DLD1 (cell line): ENCODE measurements at regions not wholly inside any gene's neighbourhood (a gene's known extent, or its start where the extent isn't known, plus 50 kb on each side); places are given as distances from the start of the nearest gene placed in this dataset.

ENCODE experiments used
- in situ Hi-C: cut with HindIII; loops from 2 replicates; pipeline ENCODE4 v1.10.0; 2017; ENCODE audit warnings: low sequenced_read_pairs

DNA sequence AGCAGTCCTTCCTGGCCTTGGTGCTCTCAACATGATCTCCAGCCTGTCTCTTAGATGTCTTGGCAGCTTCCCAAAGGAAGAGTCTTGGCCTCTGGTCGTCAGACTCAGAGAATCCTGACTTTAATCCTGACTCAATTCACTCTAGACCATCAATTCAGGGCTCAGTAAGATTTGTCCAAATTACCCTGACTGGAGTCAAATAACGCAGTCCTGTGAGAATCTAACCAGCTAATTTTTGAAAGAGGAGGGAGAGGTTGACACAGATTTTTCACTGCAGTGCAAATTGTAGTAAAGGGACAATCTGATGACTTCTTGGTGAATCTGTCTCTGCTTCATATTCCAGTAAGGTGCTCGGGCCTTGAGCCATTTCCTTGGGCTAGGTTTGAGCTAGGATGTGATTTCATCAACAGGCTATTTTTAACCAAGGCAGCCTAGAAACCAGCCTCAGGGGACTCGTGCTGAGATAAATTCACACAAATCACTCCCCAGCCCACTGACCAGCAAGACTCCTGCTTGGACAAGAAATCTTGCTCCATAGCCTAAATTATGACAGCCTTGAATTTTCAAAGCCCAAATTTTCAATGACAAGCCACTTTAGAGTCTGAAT is 257.4 kb downstream of the ENC1 start:
- in situ Hi-C loops: no loop called here

GRCh38 chr5:74382123-74382855 is 258.2 kb downstream of the ENC1 start:
- in situ Hi-C loops: no loop called here

DNA sequence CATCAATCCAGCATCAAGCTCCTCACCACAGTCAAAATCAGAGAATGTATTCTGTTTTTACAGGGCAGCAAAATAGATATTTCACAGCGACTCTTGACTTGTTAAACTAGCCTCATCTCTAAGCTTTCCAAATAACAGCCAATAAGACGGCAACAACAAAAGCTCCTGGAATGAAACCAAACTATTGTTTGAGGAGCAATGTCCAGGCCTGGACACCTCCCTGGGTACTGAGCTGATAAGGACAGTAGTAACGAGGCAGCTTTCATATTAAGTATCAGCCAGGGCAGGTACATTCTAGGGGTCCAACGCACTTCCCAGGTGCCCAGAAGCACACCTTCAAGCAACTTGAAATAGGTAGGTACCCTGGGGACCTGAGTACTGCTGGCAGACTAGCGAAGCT is 260.3 kb downstream of the ENC1 start:
- in situ Hi-C loops: no loop called here

GRCh38 chr5:74378464-74378863 is 262.1 kb downstream of the ENC1 start:
- in situ Hi-C loops: no loop called here

DNA sequence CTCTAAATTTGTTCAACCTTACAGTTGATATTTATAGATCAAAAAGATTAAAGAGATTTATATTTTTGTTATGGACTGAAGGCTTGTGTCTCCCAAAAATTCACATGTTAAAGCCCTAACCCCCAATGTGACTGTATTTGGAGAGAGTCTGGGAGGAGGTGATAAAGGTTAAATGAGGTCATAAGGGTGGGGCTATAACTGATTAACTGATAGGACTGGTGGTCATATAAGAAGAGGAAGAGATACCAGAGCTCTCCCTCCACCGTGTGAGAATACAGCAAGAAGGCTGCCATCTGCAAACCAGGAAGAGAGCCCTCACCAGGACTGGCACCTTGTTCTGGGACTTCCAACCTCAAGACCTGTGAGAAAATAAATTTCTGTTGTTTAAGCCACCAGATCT is 264.3 kb downstream of the ENC1 start:
- in situ Hi-C loops: no loop called here

DNA sequence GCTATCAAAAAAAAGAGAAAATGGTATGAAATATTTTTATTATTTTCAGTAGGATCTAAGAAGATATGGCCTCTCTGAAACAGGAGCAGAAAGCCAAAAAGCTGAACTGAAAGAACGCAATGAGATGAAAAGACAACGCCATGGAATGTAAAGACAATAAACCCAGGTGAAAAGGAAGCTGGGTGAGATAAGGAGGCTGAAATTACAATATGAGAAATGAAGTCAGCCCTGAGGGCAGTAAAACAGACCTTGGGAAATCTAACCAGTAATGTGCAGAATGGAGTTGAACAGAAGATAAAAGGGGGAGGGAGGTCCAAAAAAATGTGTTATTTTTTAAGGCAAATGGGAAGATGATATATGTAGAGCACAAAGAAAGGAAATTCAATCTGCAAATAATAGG is 265.3 kb downstream of the ENC1 start:
- in situ Hi-C loops: no loop called here

GRCh38 chr5:74374656-74375055 is 265.9 kb downstream of the ENC1 start:
- in situ Hi-C loops: no loop called here

- in situ Hi-C loops: no loop called here
Measured at GRCh38 chr5:74373076-74373475, 267.5 kb downstream of the ENC1 start.

DNA sequence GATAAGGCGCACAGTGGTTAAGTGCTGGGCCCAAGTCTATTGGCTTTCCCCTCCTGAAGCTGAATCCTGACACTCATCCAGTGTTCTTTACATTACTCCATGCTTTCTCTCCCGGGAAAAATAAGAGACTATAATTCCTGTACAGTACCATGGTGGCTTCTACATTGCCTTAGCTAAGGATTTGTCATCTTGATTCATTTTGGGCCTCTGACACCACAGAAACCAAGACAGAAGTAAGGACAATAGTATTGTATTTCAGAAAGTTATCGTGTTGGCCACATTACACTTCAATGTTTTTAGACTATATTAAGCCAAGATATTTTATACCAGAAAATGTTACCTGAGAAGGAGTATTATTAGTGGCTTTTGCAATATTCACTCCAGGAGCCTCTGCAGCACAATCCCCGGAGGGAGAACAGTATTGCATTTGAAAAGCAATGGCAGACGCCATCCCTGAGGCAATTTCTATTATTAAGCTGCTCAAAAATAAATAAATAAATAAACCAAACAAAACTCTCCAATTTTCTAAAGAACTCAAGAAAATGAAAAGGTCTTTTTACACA is 267.9 kb downstream of the ENC1 start:
- in situ Hi-C loops: no loop called here

DNA sequence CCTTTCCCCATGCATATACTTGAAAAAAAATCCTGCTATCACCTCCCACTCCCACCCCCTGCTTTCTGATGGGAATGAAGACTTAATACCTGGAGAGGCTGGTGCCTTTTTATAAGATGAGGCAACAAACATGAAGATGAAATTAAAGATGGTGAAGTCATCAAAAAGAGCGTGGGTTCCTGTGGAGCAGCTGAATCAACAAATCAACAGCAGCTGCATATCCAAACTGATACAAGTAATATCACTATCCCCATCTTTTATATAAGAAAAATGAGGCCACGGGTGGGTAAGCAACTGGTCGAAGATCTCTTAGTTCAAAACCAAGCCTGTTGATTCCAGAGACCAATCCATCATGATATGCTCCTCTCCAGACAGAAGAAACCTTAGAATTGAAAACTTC is 268.5 kb downstream of the ENC1 start:
- in situ Hi-C loops: no loop called here

GRCh38 chr5:74371621-74372020 is 268.9 kb downstream of the ENC1 start:
- in situ Hi-C loops: no loop called here

DNA sequence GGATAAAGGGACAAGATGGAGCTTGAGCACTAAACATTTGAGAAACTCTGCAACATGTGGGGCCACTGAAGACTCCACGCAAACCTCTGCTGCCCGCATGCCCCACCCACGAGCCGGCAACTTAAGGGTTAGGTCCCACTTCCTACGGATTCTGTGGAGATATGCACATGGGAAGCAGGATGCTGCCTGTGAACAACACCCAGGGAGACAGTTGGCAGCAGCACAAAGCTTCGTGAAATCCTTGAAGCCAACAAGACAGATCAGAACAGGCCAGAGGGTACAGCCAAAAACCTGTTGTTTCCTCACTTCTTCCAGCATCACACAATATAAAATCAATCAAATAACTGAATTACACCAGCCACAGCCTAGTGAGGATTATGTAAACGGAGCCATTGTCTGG is 270.4 kb downstream of the ENC1 start:
- in situ Hi-C loops: no loop called here

DNA sequence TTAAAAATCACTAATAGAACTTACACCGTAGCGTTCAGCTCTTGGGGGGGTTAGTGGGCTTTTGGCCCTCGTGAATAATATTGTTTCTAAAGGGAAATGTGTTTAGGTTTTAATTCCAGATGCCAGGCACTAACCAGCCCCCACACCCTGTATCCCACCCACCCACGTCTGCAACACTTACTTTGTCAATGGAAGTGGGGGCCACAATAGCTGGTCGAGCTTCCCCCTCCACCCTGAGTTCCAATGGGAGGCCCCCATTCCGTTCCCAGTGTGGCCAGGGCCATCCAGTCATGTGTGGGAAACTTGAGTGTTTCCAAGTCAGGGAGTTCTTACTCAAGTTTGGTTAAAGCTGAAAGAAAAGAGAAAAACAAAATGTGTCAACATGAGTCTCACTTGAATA is 271.4 kb downstream of the ENC1 start:
- in situ Hi-C loops: no loop called here

DNA sequence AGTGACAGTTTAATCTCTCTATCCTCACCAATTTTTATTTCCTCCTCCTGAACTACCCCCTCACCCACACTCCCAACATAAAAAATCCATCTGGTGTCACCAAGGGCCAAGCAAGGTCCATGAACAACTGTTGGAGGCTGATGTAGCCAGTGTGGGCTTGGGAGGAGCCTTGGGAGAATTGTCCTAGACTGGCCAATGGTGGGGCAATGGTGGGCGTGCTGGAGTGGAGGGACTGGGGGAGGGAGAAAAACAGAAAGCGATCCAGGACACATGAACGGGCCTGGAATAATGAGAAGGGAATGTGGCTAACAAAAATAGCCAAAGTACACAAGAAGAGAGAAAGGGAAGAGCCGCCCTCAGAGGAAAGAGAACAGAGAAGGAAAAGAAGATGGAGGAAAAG is 272.6 kb downstream of the ENC1 start:
- in situ Hi-C loops: no loop called here

DNA sequence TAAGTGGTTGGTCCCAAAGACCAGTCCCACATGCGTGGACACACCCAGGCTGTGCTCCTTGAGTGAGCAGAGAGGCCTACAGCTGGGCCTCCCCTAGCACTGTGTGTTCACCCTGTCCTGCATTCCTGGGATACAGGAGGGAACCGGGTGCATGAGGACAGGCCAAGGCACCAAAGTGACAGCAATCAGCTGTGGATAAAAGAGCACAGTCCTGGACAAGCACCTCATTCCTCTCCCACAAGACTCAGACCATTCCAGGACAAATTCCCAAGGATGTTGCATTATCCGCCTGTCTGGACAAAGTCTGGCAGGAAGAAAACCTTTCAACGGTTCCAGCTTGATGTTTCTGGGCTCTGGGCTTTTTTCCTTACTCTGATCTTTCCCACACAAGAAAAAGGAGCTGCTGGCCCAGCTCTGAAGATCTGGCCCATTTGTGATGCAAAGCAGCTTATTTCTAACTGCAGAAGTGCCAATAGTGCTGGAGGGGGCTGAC is 273.2 kb downstream of the ENC1 start:
- in situ Hi-C loops: no loop called here

GRCh38 chr5:74365723-74366122 is 274.8 kb downstream of the ENC1 start:
- in situ Hi-C loops: no loop called here

GRCh38 chr5:74364507-74364906 is 276.0 kb downstream of the ENC1 start:
- in situ Hi-C loops: no loop called here

- in situ Hi-C loops: no loop called here
Measured at GRCh38 chr5:74363603-74364205, 276.8 kb downstream of the ENC1 start.

GRCh38 chr5:74361406-74362358 is 278.8 kb downstream of the ENC1 start:
- in situ Hi-C loops: no loop called here

GRCh38 chr5:74360535-74361210 is 279.9 kb downstream of the ENC1 start:
- in situ Hi-C loops: no loop called here
